ENCODE measurements at regions not wholly inside any gene's neighbourhood (a gene's known extent, or its start where the extent isn't known, plus 50 kb on each side); places are given as distances from the start of the nearest gene placed in this dataset.
A peak's percentile ranks its signal among the peaks of the same experiment; 100 is the strongest.

GRCh38 chr15:100761290-100761935 is 118.2 kb upstream of the ALDH1A3 start:
- H3K9me3 Mint-ChIP-seq = no peaks in the 10 kb centered on the region
- H3K27ac Mint-ChIP-seq = no peak overlapping the region
- H3K4me1 Mint-ChIP-seq = peaks cover 50% of the 10 kb centered on the region
- Histone ChIP-seq H3K36me3 (ENCODE audit: control insufficient read depth, insufficient read depth, low read length) (no peaks in the 10 kb centered on the region), H3K9ac (ENCODE audit: extremely low read depth, low read length, poor library complexity, severe bottlenecking) (no peak overlapping the region), H3K4me1 (ENCODE audit: control insufficient read depth, insufficient read depth, low read length) (peaks cover 9% of the 10 kb centered on the region), H3K9me3 (ENCODE audit: control insufficient read depth, low read length) (peaks cover 6% of the 10 kb centered on the region), H3K4me3 (ENCODE audit: low read length) (no peak overlapping the region), H3K27ac (ENCODE audit: low read depth, low read length) (no peak overlapping the region), H3K27me3 (ENCODE audit: control insufficient read depth, insufficient read depth, low read length, poor library complexity, severe bottlenecking) (no peaks in the 10 kb centered on the region)
- peaks cover 8% of the 10 kb centered on the region for H3K27me3 Mint-ChIP-seq (ENCODE audit: insufficient read depth)
- no peak for DNase-seq
- 94 to 96% methylated on average over 8 to 13 of the region's 13 CpGs for WGBS, 2 experiments (ENCODE audit: insufficient coverage in 1 of 2, insufficient read length in 1 of 2)
- no peaks in the 10 kb centered on the region for H3K36me3 Mint-ChIP-seq (ENCODE audit: low read depth)
- no peak overlapping the region for H3K4me3 Mint-ChIP-seq
- no peak for TF ChIP-seq CTCF (conservative IDR thresholded peaks at IDR 0.05)

- TF ChIP-seq CTCF (conservative IDR thresholded peaks at IDR 0.05) = no peak
- 80 to 87% methylated on average over 11 to 12 of the region's 12 CpGs for WGBS, 2 experiments (ENCODE audit: insufficient coverage in 1 of 2, insufficient read length in 1 of 2)
- DNase-seq = peak; percentile 40
- Mint-ChIP-seq H3K4me1 (peaks cover 52% of the 10 kb centered on the region), H3K9me3 (no peaks in the 10 kb centered on the region), H3K4me3 (no peak overlapping the region), H3K36me3 (ENCODE audit: low read depth) (no peaks in the 10 kb centered on the region), H3K27ac (no peak overlapping the region), H3K27me3 (ENCODE audit: insufficient read depth) (peaks cover 8% of the 10 kb centered on the region)
- H3K9ac ChIP-seq (ENCODE audit: extremely low read depth, low read length, poor library complexity, severe bottlenecking) = no peak overlapping the region
- no peak overlapping the region for H3K4me3 ChIP-seq (ENCODE audit: low read length)
- peaks cover 9% of the 10 kb centered on the region for H3K4me1 ChIP-seq (ENCODE audit: control insufficient read depth, insufficient read depth, low read length)
- no peaks in the 10 kb centered on the region for H3K36me3 ChIP-seq (ENCODE audit: control insufficient read depth, insufficient read depth, low read length)
- H3K9me3 ChIP-seq (ENCODE audit: control insufficient read depth, low read length) = peaks cover 4% of the 10 kb centered on the region
- H3K27me3 ChIP-seq (ENCODE audit: control insufficient read depth, insufficient read depth, low read length, poor library complexity, severe bottlenecking) = no peaks in the 10 kb centered on the region
- H3K27ac ChIP-seq (ENCODE audit: low read depth, low read length) = no peak overlapping the region
Observed at GRCh38 chr15:100762289-100762688, 117.3 kb upstream of the ALDH1A3 start.

- no peak for TF ChIP-seq CTCF (conservative IDR thresholded peaks at IDR 0.05)
- WGBS, 2 experiments (ENCODE audit: insufficient coverage in 1 of 2, insufficient read length in 1 of 2) = 92 to 93% methylated on average over 6 to 10 of the region's 10 CpGs
- H3K4me3 Mint-ChIP-seq = no peak overlapping the region
- H3K4me1 ChIP-seq (ENCODE audit: control insufficient read depth, insufficient read depth, low read length) = peaks cover 9% of the 10 kb centered on the region
- peaks cover 52% of the 10 kb centered on the region for H3K4me1 Mint-ChIP-seq
- H3K27me3 Mint-ChIP-seq (ENCODE audit: insufficient read depth) = peaks cover 8% of the 10 kb centered on the region
- no peaks in the 10 kb centered on the region for H3K9me3 Mint-ChIP-seq
- H3K36me3 Mint-ChIP-seq (ENCODE audit: low read depth) = no peaks in the 10 kb centered on the region
- DNase-seq = peak; percentile 31
- H3K9me3 ChIP-seq (ENCODE audit: control insufficient read depth, low read length) = no peaks in the 10 kb centered on the region
- H3K36me3 ChIP-seq (ENCODE audit: control insufficient read depth, insufficient read depth, low read length) = no peaks in the 10 kb centered on the region
- H3K9ac ChIP-seq (ENCODE audit: extremely low read depth, low read length, poor library complexity, severe bottlenecking) = no peak overlapping the region
- no peaks in the 10 kb centered on the region for H3K27me3 ChIP-seq (ENCODE audit: control insufficient read depth, insufficient read depth, low read length, poor library complexity, severe bottlenecking)
- no peak overlapping the region for H3K4me3 ChIP-seq (ENCODE audit: low read length)
- no peak overlapping the region for H3K27ac Mint-ChIP-seq
- no peak overlapping the region for H3K27ac ChIP-seq (ENCODE audit: low read depth, low read length)
Observed at GRCh38 chr15:100762913-100763834, 116.5 kb upstream of the ALDH1A3 start.
